ENCODE measurements at regions not wholly inside any gene's neighbourhood (a gene's known extent, or its start where the extent isn't known, plus 50 kb on each side); places are given as distances from the start of the nearest gene placed in this dataset.
A peak's percentile ranks its signal among the peaks of the same experiment; 100 is the strongest.

DNA sequence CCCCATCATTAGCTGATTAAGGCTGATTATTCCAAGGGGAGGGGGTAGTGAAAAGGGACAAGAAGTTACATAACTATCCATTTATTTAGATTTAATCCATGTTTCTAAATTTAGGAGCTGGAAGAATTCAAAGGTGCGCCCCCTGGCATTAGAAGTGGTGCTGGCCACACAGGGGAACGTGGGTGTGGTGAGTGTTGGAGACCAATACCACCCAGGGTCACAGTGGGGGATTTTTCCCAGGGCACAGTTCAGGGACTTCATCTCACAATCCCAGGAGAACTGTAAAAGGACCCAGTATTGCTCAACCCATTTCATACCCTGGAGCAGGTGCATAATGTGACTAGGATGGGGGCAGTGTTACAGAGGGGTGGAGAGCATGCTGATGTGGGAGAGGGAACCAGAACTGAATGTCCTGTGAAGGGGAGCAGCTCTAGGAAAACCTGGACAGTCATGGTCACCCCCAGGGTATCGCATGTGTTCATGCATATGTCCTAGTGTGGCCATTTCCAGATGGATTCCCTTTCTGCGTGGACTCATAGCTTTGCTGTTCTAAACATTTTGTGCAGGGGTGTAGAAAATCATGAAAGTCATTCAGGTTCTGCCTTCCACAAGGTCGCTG lies 110.3 kb downstream of the LSM3 start:
- DNase-seq = no peak

DNA sequence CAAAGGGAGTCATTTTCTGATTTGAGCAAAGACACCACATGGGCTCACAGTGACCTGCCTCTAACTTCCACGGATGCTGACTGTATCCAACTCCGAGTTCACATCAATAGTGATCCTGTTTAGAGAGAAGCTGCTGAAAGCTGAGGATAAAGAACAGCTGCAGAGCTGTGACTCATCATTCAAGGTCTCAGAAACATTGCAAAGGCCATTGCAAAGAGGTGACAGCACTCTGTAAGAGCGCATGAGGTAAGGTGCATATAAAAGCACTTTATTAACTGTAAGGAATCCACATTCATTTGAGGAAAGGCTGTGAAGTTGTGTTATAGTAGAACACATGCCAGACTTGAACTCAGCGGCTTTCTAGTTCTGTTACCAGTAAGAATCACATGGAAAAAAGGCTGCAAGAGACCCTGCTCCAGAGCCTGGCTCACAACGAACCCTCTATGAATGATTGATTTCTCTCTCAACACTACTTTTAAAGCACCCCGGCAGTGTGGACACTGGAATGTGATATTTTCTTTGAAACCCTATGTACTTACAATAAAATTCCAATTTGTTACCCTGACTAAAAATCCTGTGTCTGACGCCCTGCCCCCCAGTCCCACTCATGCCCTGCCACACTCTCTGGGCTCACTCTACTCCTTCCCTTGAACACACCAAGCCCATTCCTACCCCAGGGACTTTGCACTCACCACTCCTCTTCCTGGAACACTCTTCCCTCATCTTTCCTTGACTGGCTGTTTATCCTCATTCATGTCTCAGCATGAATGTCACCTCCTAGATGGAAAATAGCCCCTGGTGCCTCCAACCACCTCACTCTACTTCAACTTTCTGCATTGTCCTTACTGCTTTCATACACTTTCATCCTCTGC lies 111.2 kb downstream of the LSM3 start:
- DNase-seq = peak; percentile 12

DNA sequence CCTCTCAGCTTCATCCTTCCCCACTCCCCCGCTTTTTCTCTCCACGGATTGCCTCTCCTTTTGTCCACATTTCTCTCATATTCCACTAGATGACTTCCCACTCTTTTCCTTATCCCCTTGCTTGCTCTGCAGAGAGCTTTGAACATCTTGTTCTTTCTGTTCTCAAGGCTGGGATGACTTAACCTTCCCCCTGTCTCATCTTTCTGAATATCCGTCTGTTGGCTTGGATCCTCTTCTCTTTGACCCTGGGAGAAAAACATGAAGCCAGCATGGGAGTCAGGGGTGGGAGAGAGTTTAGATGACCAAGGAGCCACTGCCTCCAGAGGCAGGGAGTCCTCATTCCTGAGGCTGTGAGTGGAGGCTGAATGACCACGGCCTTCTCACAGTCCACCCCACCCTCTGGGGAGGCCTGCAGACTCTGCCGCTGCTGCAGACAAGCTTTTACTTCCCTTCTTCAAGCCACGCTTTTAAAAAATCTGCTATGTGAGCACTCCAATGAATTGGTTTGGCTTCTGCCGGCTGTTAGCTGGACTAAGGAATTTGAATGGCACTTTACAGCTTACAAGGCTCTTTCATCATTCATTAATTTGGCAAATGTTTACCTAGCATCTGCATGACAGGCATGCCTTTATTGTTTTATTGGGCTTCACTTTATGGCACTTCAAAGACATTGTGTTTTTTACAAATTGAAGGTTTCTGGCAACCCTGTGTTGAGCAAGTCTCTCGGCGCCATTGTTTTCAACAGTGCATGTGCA lies 111.6 kb upstream of the SLC6A6 start:
- DNase-seq = no peak

DNA sequence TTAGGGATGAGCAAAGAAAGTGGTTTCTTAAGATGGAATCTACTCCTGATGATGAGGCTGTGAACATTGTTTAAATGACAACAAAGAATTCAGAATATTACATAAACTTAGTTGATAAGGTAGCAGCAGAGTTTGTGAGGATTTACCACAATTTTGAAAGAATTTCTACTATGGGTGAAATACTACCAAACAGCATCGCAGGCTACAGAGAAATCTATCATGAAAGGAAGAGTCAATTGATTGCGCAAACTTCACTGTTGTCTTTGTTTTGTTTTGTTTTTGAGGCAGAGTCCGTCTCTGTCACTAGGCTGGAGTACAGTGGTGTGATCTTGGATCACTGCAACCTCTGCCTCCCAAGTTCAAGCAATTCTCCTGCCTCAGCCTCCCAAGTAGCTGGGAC lies 107.4 kb upstream of the SLC6A6 start:
- DNase-seq = no peak

DNA sequence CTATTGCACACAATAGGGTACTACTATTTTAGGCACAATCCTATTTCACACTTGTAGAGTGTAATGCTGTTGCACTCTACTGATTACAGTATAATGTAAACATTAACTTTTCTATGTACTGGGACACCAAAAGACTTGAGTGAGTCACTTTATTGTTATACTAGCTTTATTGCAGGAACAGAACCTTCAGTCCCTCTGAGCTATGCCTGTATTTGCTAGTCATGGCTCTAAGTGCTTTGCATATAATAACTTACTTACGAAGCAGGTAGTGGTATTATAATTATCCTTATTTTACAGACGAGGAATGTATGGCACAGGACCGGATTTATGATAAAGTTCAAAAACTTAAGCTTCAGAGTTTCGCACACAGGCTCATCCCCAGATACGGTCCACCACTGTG lies 106.6 kb upstream of the SLC6A6 start:
- no peak for DNase-seq

DNA sequence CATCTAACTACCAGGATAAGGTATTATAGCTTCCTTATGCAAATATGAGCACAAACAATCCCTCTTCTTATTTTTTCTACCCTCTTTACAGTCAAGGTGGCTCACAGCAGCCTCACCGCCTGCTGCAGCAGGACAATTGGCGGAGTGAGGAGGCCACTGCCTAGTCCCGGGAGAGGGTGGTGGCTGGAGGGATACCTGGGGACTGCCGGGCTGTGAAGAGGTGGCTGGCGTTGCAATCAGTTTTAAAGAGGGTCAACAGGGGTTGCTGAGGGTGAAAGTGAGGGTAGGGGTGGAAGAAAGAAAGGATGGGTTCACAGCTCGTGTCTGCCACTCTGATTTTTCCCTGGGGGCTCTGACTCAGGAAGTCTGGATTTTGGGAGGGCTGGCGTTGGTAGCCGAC lies 105.1 kb upstream of the SLC6A6 start:
- DNase-seq = no peak

DNA sequence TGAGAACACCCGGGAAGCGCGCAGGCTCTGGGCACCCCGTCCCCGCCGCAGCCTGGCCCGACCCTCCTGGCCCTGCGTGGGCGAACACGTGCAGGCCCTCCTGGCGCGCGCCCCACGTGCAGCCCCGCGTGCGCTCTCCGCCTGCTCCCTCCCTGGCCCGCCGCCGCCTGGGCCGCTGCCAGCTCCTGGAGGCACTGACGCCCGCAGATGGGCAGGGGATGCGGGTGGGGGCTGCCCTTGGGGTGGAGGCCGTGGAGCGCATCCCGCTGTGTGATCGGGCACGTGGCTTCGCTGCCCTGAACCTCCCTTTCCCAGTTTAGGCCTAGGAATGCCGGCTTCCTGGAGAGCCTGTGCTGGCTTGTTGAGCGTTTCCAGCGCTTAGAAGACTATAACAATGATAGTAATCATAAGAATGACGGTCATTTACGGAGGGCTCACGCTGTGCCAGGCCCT lies 104.6 kb upstream of the SLC6A6 start:
- no peak for DNase-seq

DNA sequence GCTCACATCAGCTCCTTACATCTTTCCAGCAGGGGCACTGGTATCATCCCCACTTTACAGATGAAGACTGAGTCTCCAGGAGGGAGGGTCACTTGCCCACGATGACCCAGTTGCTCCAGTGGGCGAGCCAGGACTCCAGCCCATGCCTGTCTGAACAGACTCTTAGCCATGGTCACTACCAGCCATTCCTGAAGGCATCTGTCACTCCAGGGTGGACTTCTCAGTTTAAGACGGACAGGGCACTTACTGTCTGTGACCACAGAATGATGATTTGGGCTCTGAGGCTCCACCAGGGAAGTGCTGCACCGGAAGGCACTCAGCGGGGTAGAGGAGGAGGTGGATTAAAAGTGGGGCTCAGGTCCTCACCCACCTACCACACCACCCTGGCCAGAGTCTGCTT lies 104.0 kb upstream of the SLC6A6 start:
- DNase-seq = no peak

DNA sequence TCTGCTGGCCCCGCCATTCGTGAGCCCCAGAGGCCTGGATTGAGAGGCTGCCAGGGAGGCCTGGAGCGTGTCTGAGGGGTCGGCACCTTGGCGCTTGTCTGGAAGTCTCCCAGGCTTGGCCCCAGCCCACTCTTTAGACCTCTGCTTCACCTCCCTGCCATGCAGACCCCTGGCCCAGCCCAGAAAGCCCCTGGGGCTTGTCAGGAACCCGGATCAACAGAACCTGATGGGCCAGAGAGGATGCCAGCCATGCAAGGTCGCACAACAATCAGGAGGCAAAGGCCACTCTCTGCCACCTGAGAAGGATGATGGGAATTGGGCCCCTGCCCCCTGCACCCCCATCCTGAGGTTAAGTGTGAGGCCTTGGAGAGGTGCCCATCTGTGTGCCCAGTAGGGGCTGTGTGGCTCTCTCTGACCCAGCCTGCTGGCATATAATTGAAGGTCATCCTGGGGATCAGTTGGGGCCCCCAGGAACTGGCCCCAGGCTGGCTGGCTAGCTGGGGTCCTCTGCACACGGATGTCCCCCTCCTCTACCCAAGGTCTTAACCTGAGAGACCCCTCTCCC lies 103.3 kb upstream of the SLC6A6 start:
- DNase-seq = no peak

DNA sequence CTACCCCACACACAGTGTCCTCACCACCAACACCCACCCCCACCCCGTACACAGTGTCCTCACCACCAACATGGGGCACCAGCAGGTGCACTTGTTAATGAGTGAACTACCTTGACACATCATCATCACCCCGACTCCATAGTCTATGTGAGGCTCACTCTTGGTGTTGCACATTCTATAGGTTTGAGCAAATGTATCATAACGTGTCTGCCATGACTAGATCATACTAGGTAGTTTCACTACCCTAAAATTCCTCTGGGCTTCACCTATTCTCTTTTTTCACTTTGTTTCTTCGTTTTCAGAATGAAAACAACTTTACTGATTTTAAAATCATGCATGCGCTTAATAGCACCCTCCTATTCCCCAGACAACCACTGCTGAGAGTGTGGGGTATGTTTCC lies 102.6 kb upstream of the SLC6A6 start:
- DNase-seq = no peak

DNA sequence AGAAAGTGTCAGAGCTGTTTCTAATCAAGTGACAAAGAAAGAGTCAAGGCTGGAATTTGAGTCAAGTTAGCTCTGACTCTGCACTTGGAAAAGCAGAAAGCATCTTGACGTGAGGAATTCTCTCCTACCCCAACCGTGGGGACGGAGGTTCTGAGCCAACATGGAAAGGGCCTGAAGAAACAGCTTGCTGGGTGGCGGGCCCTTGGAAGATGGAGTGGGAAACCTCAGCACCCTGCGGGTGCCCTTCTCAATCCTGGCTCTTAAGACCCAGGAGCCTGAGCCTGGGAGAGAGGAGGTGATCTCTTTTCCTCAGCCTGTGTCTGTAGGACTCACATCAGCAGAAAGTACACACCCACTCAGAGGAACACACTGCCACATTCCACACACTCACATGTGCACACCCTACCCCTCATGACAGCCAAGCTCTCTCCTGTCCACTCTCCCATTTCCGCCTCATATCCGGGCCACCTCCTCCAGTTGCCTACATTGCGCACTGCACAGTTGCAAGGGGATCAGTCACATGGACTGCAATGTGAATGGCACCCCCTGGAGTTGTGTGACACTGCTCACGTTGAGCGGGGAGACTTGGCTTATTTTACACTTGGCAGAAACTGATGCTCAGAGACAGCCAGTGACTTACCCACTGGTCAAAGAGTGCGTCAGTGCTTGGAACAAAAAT lies 101.5 kb upstream of the SLC6A6 start:
- no peak for DNase-seq

DNA sequence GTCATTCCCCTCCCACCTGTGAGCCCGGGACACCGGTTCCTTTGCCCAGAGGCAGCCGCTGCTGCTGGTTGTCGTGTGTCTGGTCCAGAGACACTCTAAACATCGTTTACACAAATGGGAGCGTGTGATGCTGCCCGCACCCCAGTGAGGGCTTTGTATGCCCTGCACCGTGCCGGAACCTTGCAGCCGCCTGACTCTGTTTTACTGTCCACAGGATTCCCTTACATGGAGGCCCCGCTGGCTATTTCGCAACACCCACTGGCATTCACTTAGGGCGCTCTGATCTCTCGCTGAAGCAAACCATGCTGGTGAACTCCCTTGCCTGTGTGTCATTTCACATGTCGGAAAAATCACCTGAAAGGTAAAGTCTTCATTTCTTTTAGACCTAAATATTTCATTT lies 100.8 kb upstream of the SLC6A6 start:
- no peak for DNase-seq

DNA sequence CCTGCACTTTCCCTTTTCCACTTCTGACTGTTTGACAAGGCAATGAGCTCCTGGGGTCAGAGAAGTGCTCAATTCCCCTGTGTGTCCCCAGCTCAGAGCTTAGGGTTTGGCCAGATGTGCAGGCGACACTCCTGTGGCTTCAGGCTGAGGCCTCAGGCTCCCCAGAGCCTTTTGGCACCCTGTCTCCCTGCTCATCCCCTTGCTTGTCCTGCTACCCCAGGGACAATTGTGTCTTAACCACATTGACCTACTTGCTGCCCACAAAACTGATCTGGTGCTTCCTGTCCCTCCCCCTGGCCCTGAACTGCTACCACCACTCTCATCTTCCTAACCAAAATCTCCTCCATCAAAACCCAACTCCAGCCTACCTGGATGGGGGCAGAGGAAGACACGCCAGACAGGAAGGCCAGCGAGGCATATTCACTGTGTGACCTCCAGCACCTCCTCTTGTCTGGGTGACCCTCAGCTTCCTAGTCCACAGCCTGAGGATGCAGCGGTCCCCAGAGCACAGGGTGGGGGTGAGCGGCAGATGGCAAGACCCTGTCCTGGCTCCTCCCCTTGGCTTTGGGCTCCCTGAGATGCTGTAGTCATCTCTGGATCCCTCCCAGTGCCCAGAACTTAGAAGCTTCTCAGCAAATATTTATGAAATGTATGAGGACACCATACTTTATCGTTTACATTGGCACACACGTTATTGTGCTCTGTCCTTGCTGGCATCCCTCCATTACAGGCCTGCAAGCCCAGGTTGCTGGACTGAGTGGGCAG lies 98.9 kb upstream of the SLC6A6 start:
- no peak for DNase-seq

DNA sequence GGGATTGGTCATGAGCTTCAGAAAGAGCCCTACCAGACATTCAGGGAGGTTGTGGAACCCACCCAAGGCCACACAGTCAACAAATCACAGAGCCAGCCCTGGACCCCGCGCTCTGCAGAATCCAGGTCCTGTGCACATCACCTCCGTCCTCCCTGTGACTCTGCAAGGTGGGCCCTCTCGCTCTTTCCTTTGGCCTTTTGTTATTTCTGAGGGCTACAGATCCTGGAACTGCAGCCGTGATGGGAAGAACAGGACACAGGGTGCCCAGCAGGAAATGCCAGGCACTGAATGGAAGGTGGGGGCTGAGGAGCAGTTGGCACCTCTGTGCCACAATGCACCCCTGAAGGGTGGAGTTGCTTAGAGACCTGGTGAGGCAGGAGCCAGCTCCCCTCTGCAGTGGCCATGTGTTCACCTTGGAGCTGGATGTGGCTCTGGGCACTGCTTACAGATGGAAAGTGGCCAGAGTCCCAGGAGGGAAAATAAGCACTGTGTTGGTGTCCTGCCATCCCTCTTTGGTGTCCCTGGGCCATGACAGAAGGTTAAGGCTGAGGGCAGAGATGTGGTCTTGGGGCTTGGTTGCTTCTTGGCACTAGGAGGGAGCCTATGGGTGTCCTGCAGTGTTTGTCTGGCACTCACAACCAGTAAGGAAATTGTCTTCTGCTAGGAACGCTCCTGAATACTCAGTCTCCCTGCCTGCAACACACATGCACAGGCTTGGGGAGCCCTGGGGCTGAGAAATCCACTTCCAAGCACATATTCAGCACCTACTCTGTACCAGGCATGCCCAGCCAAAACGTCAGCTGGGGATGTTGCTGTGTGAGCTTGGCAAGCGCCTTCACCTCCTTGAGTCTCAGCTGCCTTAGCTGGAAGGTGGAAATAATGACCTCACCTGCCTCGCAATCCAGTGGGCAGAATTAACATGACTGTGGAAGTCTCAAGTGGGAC lies 98.0 kb upstream of the SLC6A6 start:
- no peak for DNase-seq

DNA sequence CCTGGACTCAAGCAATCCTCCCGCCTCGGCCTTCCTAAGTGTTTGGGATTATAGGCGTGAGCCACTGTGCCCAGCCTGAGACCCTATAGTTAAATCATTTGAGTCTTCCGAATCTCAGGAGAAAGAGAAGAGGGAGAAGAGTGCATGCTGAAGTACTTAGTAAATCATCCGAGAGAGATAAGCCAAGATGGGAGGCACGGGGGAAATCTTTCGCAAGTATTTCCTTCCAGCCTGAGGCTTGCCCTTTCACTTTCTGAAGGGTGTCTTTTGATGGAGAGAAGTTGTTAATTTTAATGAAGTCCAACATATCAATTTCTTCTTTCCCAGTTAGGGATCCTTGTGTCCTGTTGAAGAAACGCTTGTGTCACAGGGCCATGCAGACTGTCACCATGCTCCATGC lies 97.1 kb upstream of the SLC6A6 start:
- no peak for DNase-seq

DNA sequence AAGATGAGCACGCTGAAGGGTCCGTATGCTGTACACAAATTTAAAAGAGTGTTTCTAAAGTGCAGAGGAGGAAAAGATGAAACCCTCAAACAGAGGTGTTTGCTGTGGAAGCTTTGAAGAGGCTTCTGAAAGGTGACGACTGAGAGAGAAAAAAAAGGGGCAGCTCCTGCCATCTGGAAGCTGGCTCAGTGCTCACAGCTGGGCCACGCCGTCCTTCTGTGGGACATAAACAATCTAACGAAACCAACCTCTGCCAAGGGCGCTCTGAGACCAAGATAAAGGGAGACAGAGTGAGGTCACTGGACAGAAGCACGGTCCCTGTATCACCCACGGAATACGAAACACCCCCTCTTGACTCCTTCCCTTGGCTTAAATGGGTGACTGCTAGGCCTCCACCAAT lies 96.3 kb upstream of the SLC6A6 start:
- peak; percentile 12 for DNase-seq

DNA sequence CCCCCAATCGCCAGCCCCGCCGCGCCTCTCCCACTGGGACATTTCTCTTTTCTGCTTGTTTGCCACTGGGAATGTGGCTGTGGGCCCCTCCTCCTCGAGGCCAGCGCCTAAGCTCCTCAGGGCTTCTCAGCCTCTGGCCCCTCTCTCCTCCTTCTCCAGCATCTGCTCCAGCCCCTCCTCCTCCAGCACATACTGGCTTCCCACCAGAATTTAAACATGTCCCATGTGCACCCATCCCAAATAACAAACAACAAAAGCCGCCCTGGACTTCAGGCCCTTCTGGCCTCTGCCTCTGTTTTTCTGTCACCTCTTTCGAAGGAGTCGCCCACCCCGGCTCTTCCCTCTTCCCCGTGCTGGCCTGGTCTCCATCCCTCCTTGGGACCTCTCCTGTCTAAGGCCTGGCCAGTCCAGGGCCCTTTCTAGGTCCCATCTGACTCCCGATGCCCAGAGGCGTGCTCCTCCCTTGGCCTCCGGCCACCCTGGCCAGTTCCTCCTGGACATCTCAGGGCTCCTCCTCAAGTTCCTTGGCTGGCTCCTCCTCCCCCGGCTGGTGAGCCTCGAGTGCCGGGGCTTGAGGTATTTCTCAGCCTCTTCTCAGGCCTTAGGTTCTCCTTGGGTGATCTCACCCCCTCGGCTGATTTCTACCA lies 94.6 kb upstream of the SLC6A6 start:
- DNase-seq = no peak

DNA sequence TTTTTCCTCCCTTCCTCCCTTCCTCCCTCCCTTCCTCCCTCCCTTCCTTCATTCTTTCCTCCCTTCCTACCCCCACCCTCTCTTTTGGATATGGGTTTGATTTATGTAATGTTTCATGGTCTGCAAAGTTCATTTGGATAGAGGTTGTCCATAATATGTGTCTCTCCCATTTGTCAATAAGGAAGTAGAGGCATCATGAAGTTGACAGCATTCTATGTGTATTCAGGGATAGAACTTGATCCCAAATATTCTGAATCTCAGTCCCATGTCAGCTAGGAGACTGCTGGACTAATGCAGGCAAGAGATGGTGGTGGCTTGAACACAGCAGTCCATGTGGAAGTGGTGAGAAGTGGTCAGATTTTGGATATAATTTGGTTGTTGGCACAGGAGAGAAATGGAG lies 90.7 kb upstream of the SLC6A6 start:
- DNase-seq = no peak

DNA sequence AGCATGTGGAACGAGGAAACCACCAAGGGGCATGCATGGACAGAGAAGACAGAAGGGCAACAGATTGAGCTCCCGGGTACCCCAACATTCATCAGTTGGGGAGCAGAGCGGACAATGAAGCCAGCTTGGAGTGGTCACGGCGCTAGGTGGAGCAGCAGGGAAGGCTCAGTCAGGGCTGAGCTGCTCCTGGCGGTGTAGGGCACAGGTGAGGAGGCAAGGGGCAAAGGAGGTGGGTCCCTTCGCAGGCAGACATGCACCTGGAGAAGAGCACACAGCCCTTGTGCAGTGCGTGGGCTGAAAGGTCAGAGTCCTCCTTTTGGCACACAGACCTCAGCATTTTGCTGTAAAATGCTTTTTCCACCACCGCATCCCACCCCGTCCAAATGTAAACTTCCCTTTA lies 90.0 kb upstream of the SLC6A6 start:
- DNase-seq = no peak

DNA sequence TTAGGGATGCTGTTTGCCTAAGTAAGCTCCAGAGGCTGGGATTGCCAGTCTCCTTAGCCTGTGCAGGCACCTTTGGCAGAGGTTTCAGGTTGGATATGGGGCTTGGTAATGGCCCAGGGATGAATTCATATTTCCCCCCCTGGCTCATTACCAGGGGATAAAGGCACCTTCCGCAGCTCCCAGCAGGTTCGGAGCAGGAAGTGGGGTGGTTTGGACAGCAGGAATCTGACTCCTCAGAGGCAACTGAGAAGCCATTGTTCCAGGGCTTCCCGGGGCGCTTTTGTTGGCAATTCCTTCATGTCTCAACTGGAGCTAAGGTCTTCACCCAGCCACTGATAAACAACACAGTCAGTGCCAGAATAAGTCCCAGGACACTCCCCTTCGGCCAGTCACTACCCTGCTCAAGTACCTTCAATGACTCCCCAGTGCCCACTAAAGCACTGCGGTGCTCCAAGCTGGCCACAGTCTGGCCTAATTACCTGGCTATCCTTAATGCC lies 85.3 kb upstream of the SLC6A6 start:
- DNase-seq = no peak
